HG02571 (cell line): ENCODE measurements at regions not wholly inside any gene's neighbourhood (a gene's known extent, or its start where the extent isn't known, plus 50 kb on each side); places are given as distances from the start of the nearest gene placed in this dataset.

Source experiments
- ATAC-seq: cut with Tn5 transposase; IDR thresholded peaks from one replicate; pipeline ENCODE4 v1.9.1; 2021; ENCODE audit warnings: mild to moderate bottlenecking, moderate library complexity; ENCODE audit not compliant: unreplicated experiment

DNA sequence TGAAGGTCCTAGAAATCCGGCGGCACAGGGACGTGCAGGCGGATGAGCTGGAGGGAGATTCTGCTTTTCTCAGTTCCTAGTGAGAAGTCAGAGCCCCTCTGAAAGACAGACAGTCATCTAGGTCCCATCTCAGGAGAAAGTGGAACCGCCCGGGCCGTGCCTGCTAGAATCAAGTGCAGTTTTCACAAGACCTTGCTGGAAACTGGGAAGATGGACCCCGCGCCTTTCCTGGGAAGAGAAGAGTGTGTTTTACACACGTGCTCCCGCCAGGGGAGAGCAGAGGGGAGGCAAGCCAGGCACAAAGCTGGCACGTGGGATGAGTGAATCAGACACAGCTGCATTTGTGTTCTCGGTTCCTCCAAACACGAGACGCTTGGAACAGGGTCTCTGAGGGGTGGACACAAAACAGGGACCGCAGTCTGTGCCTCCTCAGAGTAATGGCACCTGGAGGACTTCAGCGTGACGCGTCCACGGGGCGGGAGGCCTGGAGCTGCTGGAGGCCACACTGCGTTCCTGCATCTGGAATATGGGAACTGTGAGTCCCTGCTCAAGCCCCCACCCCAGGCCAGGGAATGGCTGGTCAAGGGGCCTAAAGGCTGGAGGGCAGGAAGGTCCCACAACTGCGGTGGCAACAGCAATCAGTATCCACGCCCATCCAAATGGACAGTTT is 218.3 kb downstream of the BRD1 start:
- ATAC-seq = no peak

- no peak for ATAC-seq
Measured at GRCh38 chr22:49608660-49609059, 219.0 kb downstream of the BRD1 start.

GRCh38 chr22:49608228-49608627 is 219.4 kb downstream of the BRD1 start:
- no peak for ATAC-seq

DNA sequence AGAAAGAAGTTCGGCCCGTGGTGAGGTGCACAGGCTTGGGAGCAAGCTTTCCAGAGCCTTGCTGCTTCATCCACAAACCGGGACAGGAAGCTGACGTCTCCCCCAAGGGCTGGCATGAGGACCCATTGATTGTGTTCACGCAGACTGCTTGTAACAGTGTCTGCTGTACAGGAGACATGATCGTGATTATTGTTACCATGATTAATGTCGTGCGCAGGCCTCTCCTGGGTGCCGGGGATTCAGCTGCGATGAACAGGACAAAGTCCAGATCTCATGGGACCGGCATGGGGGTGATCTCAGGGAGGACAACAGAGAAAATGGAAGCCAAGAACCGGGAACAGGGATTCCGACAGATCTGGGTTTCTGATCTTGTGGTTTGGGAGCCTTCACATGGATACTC is 219.9 kb downstream of the BRD1 start:
- no peak for ATAC-seq

DNA sequence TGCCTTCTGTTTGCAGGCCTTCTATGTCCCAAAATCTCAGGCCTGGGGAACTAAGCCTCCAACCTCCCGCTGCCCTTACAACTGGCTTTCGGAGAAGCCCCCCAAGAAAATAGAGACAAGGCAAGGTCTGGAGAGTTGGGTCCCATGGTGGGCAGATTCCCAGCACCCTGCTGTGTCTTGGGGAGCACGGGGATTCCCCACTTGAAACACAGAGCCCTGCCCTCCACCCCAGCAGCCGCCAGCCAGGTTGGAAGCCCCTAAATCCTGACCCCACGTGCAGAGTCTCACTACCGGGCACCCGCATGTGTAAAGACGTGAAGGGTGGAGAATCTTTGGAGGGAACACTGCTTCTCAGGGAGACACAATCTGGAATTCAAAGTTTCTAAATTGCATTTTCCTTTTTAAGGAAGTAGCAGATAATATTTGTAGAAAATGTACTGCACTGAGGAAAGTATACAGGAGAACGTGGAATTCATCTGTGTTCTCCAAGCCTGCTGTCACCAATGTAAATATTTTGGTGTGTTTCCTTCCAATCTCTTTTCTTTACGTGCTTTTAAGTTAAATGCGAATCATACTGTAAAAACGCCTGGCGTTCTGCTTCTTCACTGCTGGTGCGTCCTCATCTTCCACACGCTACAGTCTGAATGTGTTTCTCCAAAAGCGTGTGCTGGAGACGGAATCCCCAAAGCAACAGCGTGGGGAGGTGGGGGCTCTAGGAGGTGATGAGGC is 220.9 kb downstream of the BRD1 start:
- ATAC-seq = no peak

GRCh38 chr22:49604732-49605302 is 222.9 kb downstream of the BRD1 start:
- ATAC-seq = no peak

DNA sequence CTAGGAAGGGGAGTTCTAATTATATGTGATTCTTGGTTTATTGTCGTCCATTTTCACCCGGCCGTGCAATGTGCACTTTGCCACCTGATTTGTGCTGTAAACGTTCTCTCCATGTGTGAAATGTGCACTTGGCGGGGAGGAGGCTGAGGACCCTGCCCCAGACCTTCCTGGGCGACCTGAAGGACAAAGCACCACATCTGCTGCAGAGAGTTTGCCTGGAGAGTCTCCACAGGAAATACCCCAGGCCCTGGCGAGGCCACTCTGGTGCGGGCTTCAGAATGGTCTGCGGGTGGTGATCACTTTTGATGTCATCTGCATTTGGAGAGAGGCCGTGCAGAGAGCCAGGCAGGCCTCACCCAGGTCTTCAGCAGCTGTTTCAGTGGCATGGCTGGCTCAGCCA is 224.7 kb downstream of the BRD1 start:
- no peak for ATAC-seq

GRCh38 chr22:49602481-49602880 is 225.2 kb downstream of the BRD1 start:
- no peak for ATAC-seq

GRCh38 chr22:49601614-49602321 is 225.9 kb downstream of the BRD1 start:
- ATAC-seq = no peak

DNA sequence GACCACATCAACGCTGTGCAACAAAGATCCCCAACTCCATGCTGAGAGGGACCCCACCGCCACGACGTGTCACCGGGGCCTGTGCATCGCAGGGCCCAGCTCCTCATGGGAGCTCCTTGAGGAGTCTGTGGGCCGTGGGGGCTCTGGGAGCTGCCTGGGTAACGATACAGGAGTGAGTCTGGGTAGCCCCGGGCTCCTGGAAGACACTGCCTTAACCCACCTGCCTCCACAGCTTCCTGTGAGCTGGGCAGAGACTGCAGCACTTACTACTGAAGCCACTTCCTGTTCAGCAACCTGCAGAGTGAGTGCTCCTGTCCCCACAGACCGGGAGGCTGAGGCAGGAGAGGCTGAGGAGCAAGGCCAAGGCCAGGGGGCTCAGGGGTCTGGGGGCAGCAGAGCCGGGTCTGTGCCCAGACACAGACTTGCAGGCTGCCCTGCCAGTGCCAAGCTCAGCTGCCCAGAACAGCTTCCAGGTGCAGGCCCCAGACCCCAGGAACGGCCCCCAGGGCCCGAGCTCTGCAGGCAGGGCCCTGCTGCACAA is 226.7 kb downstream of the BRD1 start:
- ATAC-seq = no peak

DNA sequence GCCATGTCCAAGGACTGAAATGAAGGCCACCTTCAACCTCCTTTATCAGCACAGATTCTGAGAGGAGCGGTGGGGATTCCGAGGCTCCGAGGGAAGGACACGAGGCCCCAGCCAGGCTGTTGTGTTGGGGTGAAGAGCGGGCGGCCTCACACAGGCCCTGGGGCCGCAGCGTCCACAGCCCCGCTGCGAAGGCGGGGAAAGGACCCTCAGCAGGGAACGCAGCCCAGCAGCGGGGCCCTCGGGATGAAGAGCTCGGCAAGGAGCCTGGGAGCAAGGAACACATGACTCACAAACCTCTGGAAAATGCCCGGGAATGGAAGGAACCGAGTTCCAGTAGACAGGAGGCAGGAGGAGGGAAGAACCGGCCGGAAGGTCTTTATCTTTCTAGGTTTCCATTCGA is 227.2 kb downstream of the BRD1 start:
- ATAC-seq = no peak

- no peak for ATAC-seq
Measured at GRCh38 chr22:49599691-49600455, 227.8 kb downstream of the BRD1 start.

- no peak for ATAC-seq
Measured at GRCh38 chr22:49599039-49599438, 228.6 kb downstream of the BRD1 start.

GRCh38 chr22:49598338-49598737 is 229.3 kb downstream of the BRD1 start:
- ATAC-seq = no peak

DNA sequence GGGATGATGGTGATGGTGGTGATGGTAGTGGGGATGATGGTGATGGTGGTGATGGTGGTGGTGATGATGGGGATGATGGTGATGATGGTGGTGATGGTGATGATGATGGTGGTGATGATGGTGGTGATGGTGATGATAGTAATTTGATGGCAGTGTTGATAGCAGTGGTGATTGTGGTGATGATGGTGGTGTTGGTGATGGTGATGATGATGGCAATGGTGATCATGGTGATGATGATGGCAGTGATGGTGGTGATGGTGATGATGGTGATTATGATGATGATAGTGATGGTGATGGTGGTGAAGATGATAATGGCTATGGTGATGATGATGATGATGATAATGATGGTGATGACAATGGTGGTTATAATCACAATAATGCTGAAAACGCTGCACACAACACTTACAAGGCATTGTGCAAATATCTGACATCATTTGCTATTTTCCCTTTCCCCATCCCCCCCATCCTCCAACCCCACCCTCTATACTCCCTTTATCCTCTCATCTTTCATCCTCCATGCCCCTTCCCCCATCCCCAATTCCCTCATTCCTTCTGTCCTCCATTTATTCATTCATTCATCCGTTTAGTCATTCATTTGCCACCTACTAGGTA is 230.1 kb downstream of the BRD1 start:
- ATAC-seq = no peak

- ATAC-seq = no peak
Measured at GRCh38 chr22:49595465-49596078, 232.1 kb downstream of the BRD1 start.

- no peak for ATAC-seq
Measured at GRCh38 chr22:49594078-49594477, 233.6 kb downstream of the BRD1 start.

DNA sequence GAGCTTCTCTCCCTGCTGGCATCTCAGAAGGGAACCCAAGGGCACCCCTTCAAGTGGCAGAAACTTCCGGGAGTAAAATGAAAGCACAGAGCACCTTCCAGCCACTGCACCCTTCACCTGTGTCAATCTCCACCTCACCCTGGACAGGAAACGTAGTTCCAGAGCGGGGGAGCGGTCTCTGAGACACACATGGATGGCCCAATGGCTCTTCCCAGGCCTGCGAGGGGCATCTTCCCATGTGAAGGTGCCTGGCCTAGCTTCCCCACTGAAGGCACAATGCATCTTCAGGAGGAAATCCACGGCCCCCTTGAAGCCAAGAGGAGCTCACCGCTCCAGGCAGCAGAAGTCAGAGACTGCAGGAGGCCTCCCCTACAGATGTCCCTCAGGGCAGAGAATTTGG is 234.2 kb downstream of the BRD1 start:
- no peak for ATAC-seq

DNA sequence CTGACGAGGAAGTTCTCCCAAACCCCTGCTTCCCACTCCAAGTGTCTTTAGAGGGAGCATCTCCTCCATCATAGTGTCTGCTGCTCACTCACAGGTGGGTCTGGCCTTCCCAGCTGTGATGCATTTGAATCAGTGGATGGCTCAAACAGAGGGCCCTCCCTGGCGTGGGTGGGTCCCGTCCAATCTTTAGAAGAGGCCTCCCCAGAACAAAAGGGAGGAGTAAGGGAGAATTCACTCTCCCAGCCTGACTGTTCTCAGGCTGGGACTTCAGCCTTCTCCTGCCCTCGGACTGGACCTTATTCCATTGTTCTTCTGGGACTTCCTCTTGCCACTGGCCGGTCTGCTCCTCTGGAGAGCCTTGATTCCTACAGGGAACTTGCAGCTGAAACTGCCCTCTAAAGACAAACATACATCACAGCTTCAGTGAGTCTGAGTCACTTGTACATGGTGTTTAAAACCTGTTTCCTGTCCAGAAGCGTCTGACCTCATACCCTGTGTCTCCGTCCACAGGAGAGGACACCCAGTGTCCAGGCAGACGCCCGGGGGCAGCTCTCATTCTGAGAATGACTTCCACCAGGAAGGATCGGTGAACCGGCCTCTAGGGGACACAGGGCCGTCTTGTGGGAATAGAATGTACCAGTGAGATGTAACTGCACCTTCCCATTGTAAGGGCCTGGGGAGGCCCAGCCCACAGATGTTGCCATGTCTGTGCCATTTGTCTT is 234.7 kb downstream of the BRD1 start:
- ATAC-seq = no peak
